ENCODE measurements at regions not wholly inside any gene's neighbourhood (a gene's known extent, or its start where the extent isn't known, plus 50 kb on each side); places are given as distances from the start of the nearest gene placed in this dataset.

GRCh38 chr2:104687147-104687546 lies 166.8 kb upstream of the POU3F3 start:
- Histone ChIP-seq H3K18ac (ENCODE audit: extremely low read depth, low read length) (no peak overlapping the region), H3K27me3 (replicated peaks in 1 of 4; ENCODE audit: control insufficient read depth in 3 of 4, extremely low read depth in 1 of 4, insufficient read depth in 3 of 4, low read length in 3 of 4) (no peaks in the 10 kb centered on the region), H2BK15ac (ENCODE audit: low read length) (no peak overlapping the region), H3K4me3 (ENCODE audit: extremely low read depth in 1 of 4, insufficient read depth in 2 of 4, low read depth in 3 of 4, low read length in 4 of 4) (no peak overlapping the region), H2BK120ac (replicated peaks; ENCODE audit: low read depth, low read length) (no peak overlapping the region), H4K91ac (replicated peaks; ENCODE audit: insufficient read length, low read length) (no peak overlapping the region), H4K8ac (ENCODE audit: extremely low read depth, insufficient read depth, low read length) (peak overlapping the region; percentile 60; the same call in 1 of the 2 replicates), H3K23me2 (ENCODE audit: low read depth, low read length) (no peaks in the 10 kb centered on the region), H3K4ac (replicated peaks; ENCODE audit: insufficient read length, low read depth, low read length) (no peak overlapping the region), H3K27ac (ENCODE audit: low read depth, low read length) (no peak overlapping the region), H3K36me3 (ENCODE audit: control insufficient read depth in 2 of 4, insufficient read depth in 4 of 4, low read length in 3 of 4) (no peaks in the 10 kb centered on the region), H3K23ac (ENCODE audit: insufficient read length) (no peak overlapping the region), H2BK20ac (ENCODE audit: low read length) (no peak overlapping the region), H3K14ac (ENCODE audit: insufficient read length) (no peak overlapping the region), H2BK5ac (ENCODE audit: low read depth, low read length) (no peak overlapping the region), H2AFZ (ENCODE audit: low read length) (no peak overlapping the region), H3K9me3 (ENCODE audit: insufficient read depth in 2 of 2, low read depth in 1 of 2, low read length in 1 of 2) (no peaks in the 10 kb centered on the region), H3K79me1 (ENCODE audit: low read depth, low read length) (no peaks in the 10 kb centered on the region), H3K79me2 (ENCODE audit: control insufficient read depth in 1 of 2, insufficient read depth in 2 of 2, low read length in 2 of 2) (no peaks in the 10 kb centered on the region), H2AK5ac (ENCODE audit: low read depth, low read length) (no peak overlapping the region), H3K9ac (replicated peaks in 1 of 4; ENCODE audit: extremely low read depth in 1 of 4, low read depth in 3 of 4, low read length in 3 of 4) (no peak overlapping the region), H4K5ac (ENCODE audit: insufficient read length, low read depth, low read length) (no peak overlapping the region), H3K4me1 (replicated peaks in 1 of 4; ENCODE audit: control insufficient read depth in 3 of 4, insufficient read depth in 4 of 4, low read length in 3 of 4) (no peaks in the 10 kb centered on the region), H3K4me2 (ENCODE audit: insufficient read depth in 1 of 2, low read depth in 2 of 2, low read length in 2 of 2) (no peak overlapping the region), H4K20me1 (replicated peaks in 1 of 2; ENCODE audit: control insufficient read depth in 1 of 2, insufficient read depth in 2 of 2, low read length in 2 of 2) (no peaks in the 10 kb centered on the region), H2BK12ac (ENCODE audit: low read depth, low read length) (no peak overlapping the region), H3K56ac (replicated peaks; ENCODE audit: insufficient read length, low read depth, low read length) (no peak overlapping the region)
- POLR2A ChIA-PET (ENCODE audit: partially characterized antibody): no interaction called here
- WGBS, 2 experiments (ENCODE audit: extremely low coverage in 1 of 2, insufficient coverage in 1 of 2, insufficient read length in 1 of 2, insufficient replicate concordance in 2 of 2, low coverage in 1 of 2, low lambda C conversion rate in 2 of 2, missing lambda C conversion rate in 1 of 2): 94% methylated on average over 9 of the region's 9 CpGs; no CpG with 5 or more reads in 1 of the 2 experiments
- CTCF ChIA-PET (ENCODE audit: partially characterized antibody): interaction anchor here (0.6 kb wide), 1 partner anchor 40 kb away, joined by 5 read pairs; no protein-coding TSS in a partner anchor
- FAIRE-seq: no peak
- no peak for TF ChIP-seq JUN (IDR thresholded peaks at IDR 0.05; ENCODE audit: low read depth, low read length)
- no peak for TF ChIP-seq KDM5A (IDR thresholded peaks at IDR 0.05; ENCODE audit: low read length)
- TF ChIP-seq CHD2 (IDR thresholded peaks at IDR 0.05; ENCODE audit: low read length): no peak
- no peak for TF ChIP-seq MAFK (IDR thresholded peaks at IDR 0.05; ENCODE audit: low read depth, low read length)
- TF ChIP-seq CTCF (IDR thresholded peaks at IDR 0.05; ENCODE audit: control extremely low read depth in 1 of 3, insufficient read depth in 1 of 3, low read depth in 1 of 3, low read length in 3 of 3): no peak
- no peak for TF ChIP-seq SIRT6 (IDR thresholded peaks at IDR 0.05; ENCODE audit: low read length)
- DNase-seq (ENCODE audit: low read depth in 1 of 2, low spot score in 2 of 2): no peak

Data from H1 (cell line).